Gastroesophageal sphincter (tissue), 3 donors: ENCODE measurements at regions not wholly inside any gene's neighbourhood (a gene's known extent, or its start where the extent isn't known, plus 50 kb on each side); places are given as distances from the start of the nearest gene placed in this dataset.

Experiments used
- EP300 ChIP-seq: sonication (generic); formaldehyde crosslinking; IDR thresholded peaks from one replicate; pipeline ENCODE4 v1.6.1; 2017; ENCODE audit warnings: antibody characterized with exemption, mild to moderate bottlenecking
- POLR2A ChIP-seq, 2 donors: fragments of 450-650 bp; IDR thresholded peaks; one replicate each; pipeline ENCODE4 v1.6.1; 2017; ENCODE audit warnings: antibody characterized with exemption in 2 of 2, mild to moderate bottlenecking in 2 of 2, moderate library complexity in 1 of 2
- POLR2AphosphoS5 ChIP-seq: sonication (generic); formaldehyde crosslinking; IDR thresholded peaks from one replicate; pipeline ENCODE4 v1.6.1; 2017; ENCODE audit warnings: antibody characterized with exemption
- TF ChIP-seq, protein P1 (sequence below), 4 experiments: fragments of 200-600 bp in 2 of 4; fragments of 450-650 bp in 2 of 4; sonication (generic) in 1 of 4; IDR thresholded peaks; one replicate each; pipeline ENCODE4 v1.5.1; 2017 to 2019; ENCODE audit warnings: antibody characterized with exemption in 4 of 4, mild to moderate bottlenecking in 2 of 4, moderate library complexity in 2 of 4

DNA sequence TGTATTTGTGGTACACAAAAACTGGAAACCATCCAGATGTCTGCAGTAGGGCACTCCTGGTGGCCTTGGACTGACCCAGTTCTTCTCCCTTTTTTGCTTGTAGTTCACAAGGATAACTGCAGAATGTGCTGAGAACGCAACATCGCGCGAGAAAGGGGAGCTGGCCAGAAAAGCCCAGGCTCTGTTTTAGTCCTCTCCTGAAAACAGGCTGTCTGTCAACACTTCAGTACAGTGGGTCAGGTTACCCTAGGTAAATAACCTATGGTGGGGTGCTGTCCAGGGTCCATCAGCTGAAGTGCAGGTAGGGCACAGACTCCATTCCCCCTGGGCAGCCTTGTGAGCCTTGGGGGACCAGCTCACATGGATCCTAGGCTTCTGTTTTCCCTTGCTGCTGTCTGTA is 495.8 kb downstream of the MDFIC start:
- TF ChIP-seq, protein P1, sequence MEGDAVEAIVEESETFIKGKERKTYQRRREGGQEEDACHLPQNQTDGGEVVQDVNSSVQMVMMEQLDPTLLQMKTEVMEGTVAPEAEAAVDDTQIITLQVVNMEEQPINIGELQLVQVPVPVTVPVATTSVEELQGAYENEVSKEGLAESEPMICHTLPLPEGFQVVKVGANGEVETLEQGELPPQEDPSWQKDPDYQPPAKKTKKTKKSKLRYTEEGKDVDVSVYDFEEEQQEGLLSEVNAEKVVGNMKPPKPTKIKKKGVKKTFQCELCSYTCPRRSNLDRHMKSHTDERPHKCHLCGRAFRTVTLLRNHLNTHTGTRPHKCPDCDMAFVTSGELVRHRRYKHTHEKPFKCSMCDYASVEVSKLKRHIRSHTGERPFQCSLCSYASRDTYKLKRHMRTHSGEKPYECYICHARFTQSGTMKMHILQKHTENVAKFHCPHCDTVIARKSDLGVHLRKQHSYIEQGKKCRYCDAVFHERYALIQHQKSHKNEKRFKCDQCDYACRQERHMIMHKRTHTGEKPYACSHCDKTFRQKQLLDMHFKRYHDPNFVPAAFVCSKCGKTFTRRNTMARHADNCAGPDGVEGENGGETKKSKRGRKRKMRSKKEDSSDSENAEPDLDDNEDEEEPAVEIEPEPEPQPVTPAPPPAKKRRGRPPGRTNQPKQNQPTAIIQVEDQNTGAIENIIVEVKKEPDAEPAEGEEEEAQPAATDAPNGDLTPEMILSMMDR (IDR thresholded peaks at IDR 0.05), result no peak
- no peak for TF ChIP-seq EP300
- no peak for TF ChIP-seq POLR2AphosphoS5
- TF ChIP-seq POLR2A (IDR thresholded peaks at IDR 0.05), result no peak
